Stomach (tissue), 8 donors: ENCODE measurements at regions not wholly inside any gene's neighbourhood (a gene's known extent, or its start where the extent isn't known, plus 50 kb on each side); places are given as distances from the start of the nearest gene placed in this dataset.
"Not testable (repeated sequence)": the region's sequence is repeated elsewhere in the genome, so short reads cannot be mapped to it uniquely, and the experiment has no call there.

ENCODE experiments used
- DNase-seq, 2 donors: peaks; one replicate each; pipeline versions ENCODE4 v3.0.0 to v3.0.0-alpha.2; 2013 to 2019
- H3K27ac ChIP-seq, 5 donors: fragments of 200-600 bp in 4 of 5; sonication (generic) in 4 of 5; one replicate each; pipeline ENCODE4 v1.5.1; 2013 to 2019; ENCODE audit warnings: mild to moderate bottlenecking in 1 of 5, moderate library complexity in 1 of 5
- H3K27me3 ChIP-seq, 3 donors: fragments of 200-600 bp; sonication (generic); one replicate each; pipeline ENCODE4 v1.5.1; 2017 to 2019; ENCODE audit warnings: mixed run types in 1 of 3
- H3K36me3 ChIP-seq, 4 donors: fragments of 200-600 bp; sonication (generic); 1 replicate in 3 of 4; 2 replicates in 1 of 4; pipeline ENCODE4 v1.5.1; 2016 to 2019
- H3K4me1 ChIP-seq, 4 donors: fragments of 200-600 bp; sonication (generic); one replicate each; pipeline ENCODE4 v1.5.1; 2016 to 2019
- H3K4me3 ChIP-seq, 4 donors: fragments of 200-600 bp; sonication (generic) in 3 of 4; one replicate each; pipeline ENCODE4 v1.5.1; 2016 to 2019; ENCODE audit warnings: mild to moderate bottlenecking in 1 of 4
- H3K9me3 ChIP-seq, 4 donors: fragments of 200-600 bp; sonication (generic); one replicate each; pipeline ENCODE4 v1.5.1; 2016 to 2019
- EP300 ChIP-seq: sonication (generic); formaldehyde crosslinking; IDR thresholded peaks from one replicate; pipeline ENCODE4 v1.6.1; 2017; ENCODE audit warnings: antibody characterized with exemption
- POLR2A ChIP-seq, 4 donors: fragments of 450-650 bp; IDR thresholded peaks; one replicate each; pipeline ENCODE4 v1.6.1; 2016; ENCODE audit warnings: antibody characterized with exemption in 4 of 4, control low read depth in 2 of 4, mild to moderate bottlenecking in 1 of 4, moderate library complexity in 1 of 4
- POLR2AphosphoS5 ChIP-seq, 3 donors: sonication (generic); formaldehyde crosslinking; IDR thresholded peaks; one replicate each; pipeline ENCODE4 v1.6.1; 2016; ENCODE audit warnings: antibody characterized with exemption in 3 of 3
- WGBS, 5 donors: extraction: QIAGEN DNeasy Blood & Tissue Kit in 3 of 5; methylation state at CpG; one replicate each; pipeline versions ENCODE4 v1.1.5 to v1.1.7; 2013 to 2018; 5-methylcytosine and 5-hydroxymethylcytosine counted together
- intact Hi-C: fragments of 100-400 bp; cut with DNase I; formaldehyde crosslinking; loops from one replicate; pipeline ENCODE4 v1.15.1; 2023; ENCODE audit warnings: low total_unique reads
- TF ChIP-seq, protein P1 (sequence below), 7 experiments: fragments of 450-650 bp in 4 of 7; fragments of 200-600 bp in 3 of 7; sonication (generic) in 3 of 7; IDR thresholded peaks; one replicate each; pipeline ENCODE4 v1.5.1; 2016 to 2019; ENCODE audit warnings: antibody characterized with exemption in 7 of 7, control low read depth in 2 of 7, mild to moderate bottlenecking in 1 of 7
- donor health status: healthy with polysubstance abuse.
- donor health status: Bipolar disorder and iron deficiency.
- donor health status: healthy.

GRCh38 chr6:9225441-9225871 is 790.1 kb upstream of the SLC35B3 start:
- Histone ChIP-seq H3K9me3 (no peaks in the 10 kb centered on the region), H3K4me3 (no peak overlapping the region), H3K27me3 (no peaks in the 10 kb centered on the region), H3K36me3 (no peaks in the 10 kb centered on the region), H3K4me1 (no peaks in the 10 kb centered on the region), H3K27ac (no peak overlapping the region)
- TF ChIP-seq EP300 (no peak), POLR2AphosphoS5 (IDR thresholded peaks at IDR 0.05) (no peak), POLR2A (IDR thresholded peaks at IDR 0.05) (no peak)
- TF ChIP-seq, protein P1, sequence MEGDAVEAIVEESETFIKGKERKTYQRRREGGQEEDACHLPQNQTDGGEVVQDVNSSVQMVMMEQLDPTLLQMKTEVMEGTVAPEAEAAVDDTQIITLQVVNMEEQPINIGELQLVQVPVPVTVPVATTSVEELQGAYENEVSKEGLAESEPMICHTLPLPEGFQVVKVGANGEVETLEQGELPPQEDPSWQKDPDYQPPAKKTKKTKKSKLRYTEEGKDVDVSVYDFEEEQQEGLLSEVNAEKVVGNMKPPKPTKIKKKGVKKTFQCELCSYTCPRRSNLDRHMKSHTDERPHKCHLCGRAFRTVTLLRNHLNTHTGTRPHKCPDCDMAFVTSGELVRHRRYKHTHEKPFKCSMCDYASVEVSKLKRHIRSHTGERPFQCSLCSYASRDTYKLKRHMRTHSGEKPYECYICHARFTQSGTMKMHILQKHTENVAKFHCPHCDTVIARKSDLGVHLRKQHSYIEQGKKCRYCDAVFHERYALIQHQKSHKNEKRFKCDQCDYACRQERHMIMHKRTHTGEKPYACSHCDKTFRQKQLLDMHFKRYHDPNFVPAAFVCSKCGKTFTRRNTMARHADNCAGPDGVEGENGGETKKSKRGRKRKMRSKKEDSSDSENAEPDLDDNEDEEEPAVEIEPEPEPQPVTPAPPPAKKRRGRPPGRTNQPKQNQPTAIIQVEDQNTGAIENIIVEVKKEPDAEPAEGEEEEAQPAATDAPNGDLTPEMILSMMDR (IDR thresholded peaks at IDR 0.05), result no peak
- DNase-seq, result peak in 1 of 2 donors; percentile 15
- WGBS, 5 donors, result 42 to 64% (median 48%) methylated on average over 3 of the region's 3 CpGs
- intact Hi-C loops, result no loop called here

DNA sequence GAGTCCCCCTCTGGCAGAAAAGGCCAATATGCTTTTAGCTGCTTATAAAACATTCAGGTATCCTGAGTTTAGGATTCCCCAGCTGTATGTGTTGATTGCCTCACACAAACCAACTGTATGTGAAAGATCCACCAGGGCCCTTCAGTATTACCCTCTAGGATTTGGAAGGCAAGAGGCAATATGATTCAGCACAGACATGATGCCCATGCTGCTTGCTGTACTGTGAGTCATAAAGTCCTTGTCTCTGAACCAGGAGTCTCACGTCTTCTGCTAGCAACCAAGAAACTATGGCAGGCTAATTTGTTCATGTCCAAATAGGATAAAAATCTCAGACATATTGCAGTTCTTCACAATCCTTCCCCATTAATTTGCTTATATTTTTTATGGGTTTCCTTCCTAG is 789.2 kb upstream of the SLC35B3 start:
- Histone ChIP-seq H3K4me1 (no peaks in the 10 kb centered on the region), H3K27me3 (no peaks in the 10 kb centered on the region), H3K36me3 (no peaks in the 10 kb centered on the region), H3K4me3 (no peak overlapping the region), H3K9me3 (no peaks in the 10 kb centered on the region), H3K27ac (no peak overlapping the region)
- no peak for DNase-seq
- TF ChIP-seq EP300, result no peak
- TF ChIP-seq POLR2A (IDR thresholded peaks at IDR 0.05), result no peak
- TF ChIP-seq POLR2AphosphoS5 (IDR thresholded peaks at IDR 0.05), result no peak
- TF ChIP-seq, protein P1 (IDR thresholded peaks at IDR 0.05), result no peak
- WGBS, 5 donors, result 77 to 95% (median 87%) methylated on average over 1 of the region's 1 CpG
- intact Hi-C loops, result no loop called here

GRCh38 chr6:9213717-9214116 is 778.4 kb upstream of the SLC35B3 start:
- H3K27ac ChIP-seq, H3K36me3 ChIP-seq, H3K9me3 ChIP-seq, H3K4me3 ChIP-seq, H3K27me3 ChIP-seq, H3K4me1 ChIP-seq, intact Hi-C loops, DNase-seq: not testable (repeated sequence)
- WGBS, 5 donors, result 75 to 89% (median 80%) methylated on average over 8 of the region's 8 CpGs

- intact Hi-C loops, result no loop called here
Observed at GRCh38 chr6:9208966-9209365, 773.6 kb upstream of the SLC35B3 start.

GRCh38 chr6:9205645-9206044 is 770.3 kb upstream of the SLC35B3 start:
- intact Hi-C loops, result no loop called here
- no peak overlapping the region for H3K27ac ChIP-seq

More at GRCh38 chr6:9208966-9209365, 773.6 kb upstream of the SLC35B3 start:
- Histone ChIP-seq H3K9me3 (peaks cover 0 to 6% (median 0%) of the 10 kb centered on the region in 4 donors), H3K36me3 (no peaks in the 10 kb centered on the region), H3K27ac (no peak overlapping the region), H3K4me1 (no peaks in the 10 kb centered on the region), H3K27me3 (no peaks in the 10 kb centered on the region), H3K4me3 (no peak overlapping the region)
- WGBS, 5 donors, result 75 to 96% (median 85%) methylated on average over 3 of the region's 3 CpGs
- TF ChIP-seq, protein P1 (IDR thresholded peaks at IDR 0.05), result no peak
- TF ChIP-seq EP300, result no peak
- no peak for TF ChIP-seq POLR2AphosphoS5 (IDR thresholded peaks at IDR 0.05)
- TF ChIP-seq POLR2A (IDR thresholded peaks at IDR 0.05), result no peak
- DNase-seq, result no peak

More at GRCh38 chr6:9205645-9206044, 770.3 kb upstream of the SLC35B3 start:
- Histone ChIP-seq H3K4me1 (no peaks in the 10 kb centered on the region), H3K9me3 (no peaks in the 10 kb centered on the region), H3K4me3 (no peak overlapping the region), H3K36me3 (no peaks in the 10 kb centered on the region), H3K27me3 (no peaks in the 10 kb centered on the region)
- no peak for TF ChIP-seq EP300
- TF ChIP-seq POLR2AphosphoS5 (IDR thresholded peaks at IDR 0.05), result no peak
- TF ChIP-seq, protein P1 (IDR thresholded peaks at IDR 0.05), result no peak
- TF ChIP-seq POLR2A (IDR thresholded peaks at IDR 0.05), result no peak
- DNase-seq, result no peak
- WGBS, 5 donors, result 92 to 100% (median 97%) methylated on average over 1 of the region's 1 CpG
